Suprapubic skin (tissue), 3 donors: ENCODE measurements at regions not wholly inside any gene's neighbourhood (a gene's known extent, or its start where the extent isn't known, plus 50 kb on each side); places are given as distances from the start of the nearest gene placed in this dataset.

Source experiments
- CTCF ChIP-seq, 2 donors: fragments of 200-600 bp in 1 of 2; fragments of 450-650 bp in 1 of 2; sonication (generic) in 1 of 2; IDR thresholded peaks; one replicate each; pipeline ENCODE4 v1.5.1; 2016 to 2019; ENCODE audit warnings: antibody characterized with exemption in 2 of 2, mild to moderate bottlenecking in 1 of 2, moderate library complexity in 1 of 2
- POLR2A ChIP-seq, 2 donors: fragments of 450-650 bp; IDR thresholded peaks; one replicate each; pipeline ENCODE4 v1.6.1; 2017; ENCODE audit warnings: antibody characterized with exemption in 2 of 2, mild to moderate bottlenecking in 2 of 2, moderate library complexity in 2 of 2

GRCh38 chr2:234218266-234219045, 168.0 kb downstream of the SPP2 start:
- no peak for TF ChIP-seq CTCF (IDR thresholded peaks at IDR 0.05)
- TF ChIP-seq POLR2A (IDR thresholded peaks at IDR 0.05) = no peak
